ENCODE measurements at regions not wholly inside any gene's neighbourhood (a gene's known extent, or its start where the extent isn't known, plus 50 kb on each side); places are given as distances from the start of the nearest gene placed in this dataset.

GRCh38 chr2:30068067-30068466 lies 78.7 kb upstream of the YPEL5 start:
- Histone ChIP-seq H4K20me1 (ENCODE audit: control insufficient read depth, insufficient read depth, insufficient read length) (no peaks in the 10 kb centered on the region), H3K27ac (ENCODE audit: insufficient read length, low read depth, low read length) (no peak overlapping the region), H2BK12ac (ENCODE audit: insufficient read length, low read depth, low read length) (no peak overlapping the region), H3K14ac (ENCODE audit: insufficient read depth, low read length) (no peak overlapping the region), H3K23me2 (ENCODE audit: insufficient read length, low read depth, low read length, poor library complexity, severe bottlenecking) (no peaks in the 10 kb centered on the region), H3K4ac (ENCODE audit: low read depth, low read length) (no peak overlapping the region), H3K23ac (ENCODE audit: insufficient read length, low read depth, low read length) (no peak overlapping the region), H3T11ph (ENCODE audit: low read length) (no peak overlapping the region), H3K56ac (ENCODE audit: insufficient read length, low read depth, low read length) (no peak overlapping the region), H3K4me1 (ENCODE audit: insufficient read depth, low read length) (peaks cover 2% of the 10 kb centered on the region; the same call in 1 of the 2 replicates), H2AK5ac (ENCODE audit: insufficient read length, low read length) (no peak overlapping the region), H3K9ac (ENCODE audit: extremely low read depth, insufficient read length, low read length) (no peak overlapping the region), H3K9me3 (ENCODE audit: control insufficient read depth, low read depth, low read length) (no peaks in the 10 kb centered on the region), H3K79me1 (ENCODE audit: insufficient read depth, low read depth, low read length, poor library complexity, severe bottlenecking) (no peaks in the 10 kb centered on the region), H3K79me2 (ENCODE audit: insufficient read depth, low read length) (no peaks in the 10 kb centered on the region), H2BK120ac (ENCODE audit: low read depth, low read length, poor library complexity, severe bottlenecking) (no peak overlapping the region), H3K27me3 (ENCODE audit: insufficient read depth, low read length) (no peaks in the 10 kb centered on the region), H2BK15ac (ENCODE audit: low read depth, low read length) (no peak overlapping the region), H3K18ac (ENCODE audit: insufficient read length, low read depth, low read length) (no peak overlapping the region), H4K8ac (replicated peaks; ENCODE audit: insufficient read length, low read depth, low read length) (no peak overlapping the region), H4K5ac (ENCODE audit: insufficient read length, low read depth, low read length) (no peak overlapping the region), H2AFZ (ENCODE audit: low read length) (no peak overlapping the region), H2BK20ac (ENCODE audit: low read depth, low read length, poor library complexity, severe bottlenecking) (no peak overlapping the region), H3K4me2 (ENCODE audit: insufficient read depth, insufficient read length, low read length) (no peak overlapping the region), H4K91ac (ENCODE audit: insufficient read length, low read depth, low read length) (no peak overlapping the region), H2BK5ac (ENCODE audit: insufficient read length, low read length) (no peak overlapping the region)
- Mint-ChIP-seq H3K27me3 (ENCODE audit: low read depth) (peaks cover 2% of the 10 kb centered on the region; the same call in 1 of the 2 replicates), H3K36me3 (ENCODE audit: insufficient read depth in 1 of 3, low read depth in 3 of 3) (peaks cover 0 to 6% (median 0%) of the 10 kb centered on the region in 3 experiments; a peak in 3 of 7 replicates), H3K9me3 (peaks cover 15 to 20% of the 10 kb centered on the region in 2 experiments), H3K27ac (no peak overlapping the region), H3K4me3 (no peak overlapping the region), H3K4me1 (peaks cover 9 to 16% of the 10 kb centered on the region in 2 experiments)
- no peak for DNase-seq
- TF ChIP-seq, protein P1, sequence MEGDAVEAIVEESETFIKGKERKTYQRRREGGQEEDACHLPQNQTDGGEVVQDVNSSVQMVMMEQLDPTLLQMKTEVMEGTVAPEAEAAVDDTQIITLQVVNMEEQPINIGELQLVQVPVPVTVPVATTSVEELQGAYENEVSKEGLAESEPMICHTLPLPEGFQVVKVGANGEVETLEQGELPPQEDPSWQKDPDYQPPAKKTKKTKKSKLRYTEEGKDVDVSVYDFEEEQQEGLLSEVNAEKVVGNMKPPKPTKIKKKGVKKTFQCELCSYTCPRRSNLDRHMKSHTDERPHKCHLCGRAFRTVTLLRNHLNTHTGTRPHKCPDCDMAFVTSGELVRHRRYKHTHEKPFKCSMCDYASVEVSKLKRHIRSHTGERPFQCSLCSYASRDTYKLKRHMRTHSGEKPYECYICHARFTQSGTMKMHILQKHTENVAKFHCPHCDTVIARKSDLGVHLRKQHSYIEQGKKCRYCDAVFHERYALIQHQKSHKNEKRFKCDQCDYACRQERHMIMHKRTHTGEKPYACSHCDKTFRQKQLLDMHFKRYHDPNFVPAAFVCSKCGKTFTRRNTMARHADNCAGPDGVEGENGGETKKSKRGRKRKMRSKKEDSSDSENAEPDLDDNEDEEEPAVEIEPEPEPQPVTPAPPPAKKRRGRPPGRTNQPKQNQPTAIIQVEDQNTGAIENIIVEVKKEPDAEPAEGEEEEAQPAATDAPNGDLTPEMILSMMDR (conservative IDR thresholded peaks at IDR 0.05): no peak
